Thyroid gland (tissue), 4 donors: ENCODE measurements at regions not wholly inside any gene's neighbourhood (a gene's known extent, or its start where the extent isn't known, plus 50 kb on each side); places are given as distances from the start of the nearest gene placed in this dataset.
"Not testable (repeated sequence)": the region's sequence is repeated elsewhere in the genome, so short reads cannot be mapped to it uniquely, and the experiment has no call there.

Experiments
- DNase-seq, 2 donors: peaks; one replicate each; pipeline ENCODE4 v3.0.0-alpha.2; 2019
- H3K27ac ChIP-seq, 3 donors: fragments of 200-600 bp; sonication (generic); 1 replicate in 2 of 3; 2 replicates in 1 of 3; pipeline ENCODE4 v1.5.1; 2016 to 2019; ENCODE audit warnings: mild to moderate bottlenecking in 1 of 3, moderate library complexity in 1 of 3
- H3K27me3 ChIP-seq: fragments of 200-600 bp; sonication (generic); one replicate; pipeline ENCODE4 v1.5.1; 2019
- H3K36me3 ChIP-seq, 2 donors: fragments of 200-600 bp; sonication (generic); one replicate each; pipeline ENCODE4 v1.5.1; 2016 to 2019
- H3K4me1 ChIP-seq, 2 donors: fragments of 200-600 bp; sonication (generic); one replicate each; pipeline ENCODE4 v1.5.1; 2017 to 2019
- H3K4me3 ChIP-seq, 3 donors: fragments of 200-600 bp; sonication (generic); replicated peaks in 1 of 3; 1 replicate in 2 of 3; 2 replicates in 1 of 3; pipeline ENCODE4 v1.5.1; 2016; ENCODE audit warnings: mild to moderate bottlenecking in 1 of 3
- H3K9me3 ChIP-seq: fragments of 200-600 bp; sonication (generic); one replicate; pipeline ENCODE4 v1.5.1; 2017
- CTCF ChIP-seq, 6 experiments: fragments of 200-600 bp in 3 of 6; fragments of 450-650 bp in 3 of 6; sonication (generic) in 3 of 6; IDR thresholded peaks; one replicate each; pipeline ENCODE4 v1.5.1; 2016 to 2019; ENCODE audit warnings: antibody characterized with exemption in 6 of 6, mild to moderate bottlenecking in 2 of 6, inconsistent platforms in 1 of 6, moderate library complexity in 1 of 6
- POLR2A ChIP-seq, 2 donors: fragments of 450-650 bp; IDR thresholded peaks; one replicate each; pipeline ENCODE4 v1.6.1; 2017; ENCODE audit warnings: antibody characterized with exemption in 2 of 2, mild to moderate bottlenecking in 2 of 2, moderate library complexity in 1 of 2
- WGBS, 2 donors: methylation state at CpG; one replicate each; pipeline ENCODE4 v1.1.5; 2017; 5-methylcytosine and 5-hydroxymethylcytosine counted together
- intact Hi-C: fragments of 100-400 bp; cut with DNase I; formaldehyde crosslinking; loops from one replicate; pipeline ENCODE4 v1.15.1; 2023

DNA sequence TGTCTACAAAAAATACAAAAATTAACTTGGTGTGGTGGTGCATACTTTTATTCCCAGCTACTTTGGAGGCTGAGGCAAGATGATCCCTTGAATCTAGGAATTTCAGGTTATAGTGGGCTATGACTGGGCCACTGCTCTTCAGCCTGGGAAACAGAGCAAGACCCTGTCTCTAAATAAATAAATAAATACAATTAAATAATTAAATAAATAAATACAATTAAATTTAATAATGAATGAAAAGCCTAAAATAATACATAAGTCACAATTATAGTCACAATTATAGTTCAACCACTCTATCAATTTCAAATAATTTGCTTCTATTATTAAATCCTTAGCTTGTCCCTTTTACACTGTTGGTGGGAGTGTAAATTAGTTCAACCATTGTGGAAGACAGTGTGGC is 146.4 kb upstream of the RFC3 start:
- H3K4me3 ChIP-seq, result no peak overlapping the region
- no peaks in the 10 kb centered on the region for H3K36me3 ChIP-seq
- no peaks in the 10 kb centered on the region for H3K27me3 ChIP-seq
- intact Hi-C loops, result no loop called here
- no peaks in the 10 kb centered on the region for H3K9me3 ChIP-seq
- DNase-seq, result no peak
- TF ChIP-seq POLR2A (IDR thresholded peaks at IDR 0.05), result no peak
- no peak for TF ChIP-seq CTCF (IDR thresholded peaks at IDR 0.05)
- no peak overlapping the region for H3K27ac ChIP-seq
- no peaks in the 10 kb centered on the region for H3K4me1 ChIP-seq

DNA sequence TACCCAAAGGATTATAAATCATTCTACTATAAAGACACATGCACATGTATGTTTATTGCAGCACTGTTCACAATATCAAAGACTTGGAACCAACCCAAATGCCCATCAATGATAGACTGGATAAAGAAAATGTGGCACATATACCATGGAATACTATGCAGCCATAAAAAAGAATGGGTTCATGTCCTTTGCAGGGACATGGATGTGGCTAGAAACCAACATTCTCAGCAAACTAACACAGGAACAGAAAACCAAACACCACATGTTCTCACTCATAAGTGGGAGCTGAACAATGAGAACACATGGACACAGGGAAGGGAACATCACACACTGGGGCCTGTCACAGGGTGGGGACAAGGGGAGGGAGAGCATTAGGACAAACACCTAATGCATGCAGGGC is 145.9 kb upstream of the RFC3 start:
- DNase-seq, H3K27me3 ChIP-seq, H3K4me3 ChIP-seq, intact Hi-C loops, H3K9me3 ChIP-seq, H3K4me1 ChIP-seq, H3K36me3 ChIP-seq, H3K27ac ChIP-seq: not testable (repeated sequence)

DNA sequence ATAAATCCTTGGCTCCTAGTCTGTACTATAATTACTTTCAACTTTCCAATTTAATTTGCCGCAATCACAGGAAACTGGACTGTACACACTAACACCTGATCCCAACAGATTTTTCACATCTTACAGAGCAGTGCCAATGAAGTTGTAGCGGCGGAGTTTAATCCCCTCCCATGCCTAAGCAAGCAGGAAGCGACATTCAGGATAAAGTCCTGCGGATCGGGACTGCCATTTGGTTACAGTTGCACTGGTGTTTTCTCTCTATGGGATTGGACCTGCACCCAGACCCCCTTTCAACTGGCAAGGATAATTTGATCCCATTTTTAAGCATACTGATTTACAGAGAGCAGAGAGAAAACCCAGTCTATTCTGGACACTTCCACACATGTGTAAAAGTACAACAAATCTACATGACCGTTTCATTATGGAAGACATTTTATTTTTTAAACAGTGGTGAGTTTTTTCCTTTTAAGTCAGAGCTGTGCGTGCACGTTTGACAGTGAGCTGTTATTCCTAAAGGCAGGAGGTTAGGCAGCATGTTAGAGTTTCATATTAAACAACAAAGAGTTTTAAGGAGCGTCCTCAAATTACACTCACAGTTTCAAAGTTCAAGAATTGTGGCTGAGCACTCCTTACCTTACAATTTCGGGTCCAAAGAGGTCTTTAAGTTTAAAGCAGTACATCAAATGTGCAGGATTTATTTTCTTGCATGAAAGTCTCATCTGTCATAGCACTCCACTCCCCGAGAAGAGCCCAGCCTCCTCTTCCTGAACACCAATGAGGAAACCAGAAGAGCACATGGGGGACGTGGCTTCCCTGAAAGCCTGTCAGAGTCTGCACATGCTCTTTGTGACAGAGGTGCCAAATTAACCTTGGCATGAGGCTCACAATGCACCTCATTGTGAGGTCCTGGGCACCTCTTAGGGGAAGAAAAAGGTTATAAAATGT is 141.6 kb upstream of the RFC3 start:
- H3K4me3 ChIP-seq, result no peak overlapping the region
- H3K4me1 ChIP-seq, result peaks cover 0 to 10% of the 10 kb centered on the region in 2 donors
- no peaks in the 10 kb centered on the region for H3K36me3 ChIP-seq
- WGBS, 2 donors, result 30 to 39% methylated on average over 13 of the region's 13 CpGs
- no peaks in the 10 kb centered on the region for H3K27me3 ChIP-seq
- no peak overlapping the region for H3K27ac ChIP-seq
- H3K9me3 ChIP-seq, result no peaks in the 10 kb centered on the region
- intact Hi-C loops, result no loop called here
- peak; percentile 37 to 55 for DNase-seq
- no peak for TF ChIP-seq POLR2A (IDR thresholded peaks at IDR 0.05)
- no peak for TF ChIP-seq CTCF (IDR thresholded peaks at IDR 0.05)

DNA sequence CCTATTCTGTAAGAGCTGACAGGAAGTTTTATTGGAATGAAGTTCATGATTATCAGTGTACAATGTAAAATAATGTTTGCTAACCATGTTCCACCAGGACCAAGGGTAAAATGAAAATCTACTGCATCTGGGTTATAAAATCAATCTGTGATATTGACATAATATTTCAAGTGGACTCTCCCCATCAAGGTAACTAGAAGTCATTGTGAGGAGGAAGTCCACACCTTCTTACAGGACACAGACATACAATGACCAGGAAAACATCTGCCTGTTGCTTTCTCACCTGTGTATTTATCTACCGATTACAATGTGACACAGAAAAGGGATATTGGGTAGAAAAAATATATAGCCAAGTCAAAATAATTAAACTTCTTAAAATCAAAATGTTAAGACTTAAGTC is 140.7 kb upstream of the RFC3 start:
- Histone ChIP-seq H3K27ac (no peak overlapping the region), H3K4me1 (peaks cover 0 to 10% of the 10 kb centered on the region in 2 donors), H3K36me3 (no peaks in the 10 kb centered on the region), H3K9me3 (no peaks in the 10 kb centered on the region), H3K4me3 (no peak overlapping the region), H3K27me3 (no peaks in the 10 kb centered on the region)
- intact Hi-C loops, result no loop called here
- 74 to 79% methylated on average over 1 of the region's 1 CpG for WGBS, 2 donors
- TF ChIP-seq CTCF (IDR thresholded peaks at IDR 0.05) (no peak), POLR2A (IDR thresholded peaks at IDR 0.05) (no peak)
- DNase-seq, result no peak

GRCh38 chr13:33678084-33678483 is 139.9 kb upstream of the RFC3 start:
- intact Hi-C loops, result no loop called here
- no peak for DNase-seq
- H3K36me3 ChIP-seq, result no peaks in the 10 kb centered on the region
- TF ChIP-seq CTCF (IDR thresholded peaks at IDR 0.05), result no peak
- no peak for TF ChIP-seq POLR2A (IDR thresholded peaks at IDR 0.05)
- 91 to 92% methylated on average over 9 of the region's 9 CpGs for WGBS, 2 donors
- H3K27me3 ChIP-seq, result no peaks in the 10 kb centered on the region
- H3K27ac ChIP-seq, result no peak overlapping the region
- no peak overlapping the region for H3K4me3 ChIP-seq
- peaks cover 0 to 10% of the 10 kb centered on the region in 2 donors for H3K4me1 ChIP-seq
- H3K9me3 ChIP-seq, result no peaks in the 10 kb centered on the region
